Liver (tissue), 3 donors: ENCODE measurements at regions not wholly inside any gene's neighbourhood (a gene's known extent, or its start where the extent isn't known, plus 50 kb on each side); places are given as distances from the start of the nearest gene placed in this dataset.

ENCODE experiments used
- CTCF ChIP-seq: fragments of 150-350 bp; IDR thresholded peaks from 2 replicates; pipeline ENCODE4 v1.5.1; 2017; ENCODE audit warnings: improper control_type of control experiment, low read depth, low read length; ENCODE audit not compliant: missing input control
- EGR1 ChIP-seq, 2 donors: IDR thresholded peaks; 2 replicates each; pipeline ENCODE4 v1.6.1; 2016 to 2018; ENCODE audit warnings: antibody characterized with exemption in 2 of 2, low read depth in 2 of 2
- GABPA ChIP-seq, 2 donors: IDR thresholded peaks in 1 of 2; conservative IDR thresholded peaks in 1 of 2; 2 replicates each; pipeline ENCODE4 v1.6.1; 2016; ENCODE audit warnings: antibody characterized with exemption in 2 of 2, mild to moderate bottlenecking in 1 of 2, moderate library complexity in 1 of 2
- JUND ChIP-seq, 2 donors: IDR thresholded peaks; 2 replicates each; pipeline ENCODE4 v1.6.1; 2016; ENCODE audit warnings: antibody characterized with exemption in 2 of 2
- RAD21 ChIP-seq, 2 donors: IDR thresholded peaks; 2 replicates each; pipeline ENCODE4 v1.6.1; 2016; ENCODE audit warnings: antibody characterized with exemption in 2 of 2, mild to moderate bottlenecking in 2 of 2
- REST ChIP-seq: IDR thresholded peaks from 2 replicates; pipeline ENCODE4 v1.6.1; 2016; ENCODE audit warnings: antibody characterized with exemption, mild to moderate bottlenecking
- RXRA ChIP-seq, 2 donors: IDR thresholded peaks; 2 replicates each; pipeline ENCODE4 v1.6.1; 2017 to 2018; ENCODE audit warnings: antibody characterized with exemption in 2 of 2, mild to moderate bottlenecking in 1 of 2
- SP1 ChIP-seq: IDR thresholded peaks from 2 replicates; pipeline ENCODE4 v1.6.1; 2018; ENCODE audit warnings: antibody characterized with exemption, mild to moderate bottlenecking
- TAF1 ChIP-seq: conservative IDR thresholded peaks from 2 replicates; pipeline ENCODE4 v1.6.1; 2016; ENCODE audit warnings: antibody characterized with exemption, mild to moderate bottlenecking
- YY1 ChIP-seq: IDR thresholded peaks from 2 replicates; pipeline ENCODE4 v1.6.1; 2016; ENCODE audit warnings: antibody characterized with exemption, mild to moderate bottlenecking
- donor health status: healthy.
- donor health status: healthy.

- TF ChIP-seq CTCF (no peak), RAD21 (IDR thresholded peaks at IDR 0.05) (no peak), REST (no peak), YY1 (no peak), TAF1 (no peak), RXRA (IDR thresholded peaks at IDR 0.05) (no peak), SP1 (no peak), EGR1 (IDR thresholded peaks at IDR 0.05; ENCODE audit: low read depth in 2 of 2) (no peak), GABPA (IDR thresholded peaks at IDR 0.05 in 1 of 2, conservative IDR thresholded peaks at IDR 0.05 in 1 of 2) (no peak), JUND (IDR thresholded peaks at IDR 0.05) (no peak)
These were observed 167.4 kb downstream of the BRD1 start for GRCh38 chr22:49660321-49660720.
